Stromal cell of bone marrow (primary cell): ENCODE measurements at regions not wholly inside any gene's neighbourhood (a gene's known extent, or its start where the extent isn't known, plus 50 kb on each side); places are given as distances from the start of the nearest gene placed in this dataset.
"Not testable (repeated sequence)": the region's sequence is repeated elsewhere in the genome, so short reads cannot be mapped to it uniquely, and the experiment has no call there.

ENCODE experiments used
- DNase-seq: peaks from one replicate; pipeline ENCODE4 v3.0.0-alpha.2; 2012; ENCODE audit warnings: low read depth

DNA sequence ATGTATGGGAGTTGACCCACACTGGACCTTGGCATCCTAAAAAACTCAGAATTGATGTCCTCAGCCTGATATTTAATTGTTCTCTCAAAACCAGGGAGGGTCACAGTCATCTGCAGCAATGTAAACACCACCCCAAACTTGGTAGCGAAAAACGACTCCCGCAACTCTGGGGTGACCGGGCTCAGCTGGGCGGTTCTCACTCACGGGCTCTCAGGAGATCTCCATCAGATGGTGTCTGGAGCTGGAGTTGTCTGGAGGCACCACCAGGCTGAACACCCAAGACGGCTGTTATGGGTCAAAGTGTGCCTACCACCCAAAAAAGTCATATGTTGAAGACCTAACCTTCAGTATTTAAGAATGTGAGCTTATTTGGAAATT, 50.9 kb upstream of the NXT1 start:
- no peak for DNase-seq

DNA sequence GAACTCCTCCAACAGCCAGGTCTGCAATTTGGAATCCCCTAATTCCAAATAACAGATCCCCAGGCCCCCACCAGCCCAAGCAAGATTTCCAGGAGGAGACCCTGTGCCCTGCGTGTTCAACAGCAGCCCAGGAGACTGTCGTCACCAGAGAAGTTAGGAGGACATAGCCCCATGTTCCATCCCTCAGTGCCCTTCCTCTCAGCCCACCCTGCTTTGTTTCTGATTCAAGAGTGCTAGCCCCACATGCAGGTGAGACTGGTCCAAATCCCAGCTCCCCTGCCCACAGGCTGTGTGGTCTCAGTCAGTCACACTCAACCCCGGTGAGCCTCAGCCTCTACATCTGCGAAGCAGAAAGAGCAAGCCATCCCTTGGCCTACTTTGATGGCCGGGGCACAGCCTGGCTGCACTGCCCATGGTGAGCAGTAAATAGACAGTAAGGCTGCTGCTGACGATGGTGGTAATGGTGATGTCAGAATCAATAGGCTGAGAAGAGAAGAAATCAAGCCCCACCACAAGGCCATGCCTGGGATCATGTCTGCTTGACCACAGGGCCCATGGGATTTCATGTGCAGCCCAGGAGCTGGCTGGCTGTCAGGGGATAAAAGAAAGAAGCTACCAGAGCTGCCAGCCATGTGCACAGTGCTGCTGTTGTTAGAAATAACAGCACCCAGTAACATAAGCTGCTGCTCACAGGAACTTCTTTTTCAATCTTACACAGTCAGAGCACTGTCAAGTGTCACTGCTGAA, 51.5 kb upstream of the NXT1 start:
- peak; percentile 35 for DNase-seq

- DNase-seq: no peak
Observed at GRCh38 chr20:23298155-23298554, 52.4 kb upstream of the NXT1 start.

DNA sequence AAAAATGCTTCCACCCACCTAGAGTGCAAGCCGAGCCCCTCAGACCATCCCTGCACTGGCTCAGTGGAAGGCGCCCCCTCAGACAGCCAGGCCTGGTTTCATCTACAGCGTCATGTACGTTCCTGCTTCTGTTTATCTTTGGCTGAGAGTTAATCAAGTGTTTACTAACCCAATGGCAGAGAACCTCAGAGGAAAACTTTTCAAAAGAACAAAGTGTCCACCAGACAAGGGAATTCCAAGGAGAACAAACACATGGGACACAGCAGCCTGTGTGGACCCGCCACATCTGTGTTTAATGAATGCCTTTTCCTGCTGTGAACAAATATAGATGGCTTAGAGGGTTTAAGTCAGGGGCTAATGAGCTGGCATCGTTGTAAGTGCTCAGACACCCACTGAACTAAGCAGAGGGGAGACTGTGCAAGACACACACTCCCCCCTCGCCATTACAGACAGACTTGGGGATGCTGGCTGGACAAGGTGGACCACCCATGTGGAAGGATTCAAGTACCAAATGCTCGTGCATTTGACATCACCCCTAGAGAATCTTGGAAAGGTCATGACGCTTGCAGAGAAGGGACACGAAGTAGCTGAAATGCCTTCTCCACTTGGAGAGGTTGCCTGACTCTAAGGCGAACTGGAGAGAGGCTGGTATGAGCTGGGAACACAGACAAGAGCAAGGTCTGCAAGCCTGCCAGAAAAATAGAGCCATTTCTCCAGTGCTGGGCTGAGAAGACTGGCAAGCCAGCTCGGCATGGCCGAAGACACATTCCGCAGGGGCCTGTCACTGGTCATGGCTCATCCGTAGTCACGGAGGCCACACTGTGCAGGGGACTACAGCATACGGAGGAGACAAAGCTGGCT, 53.5 kb upstream of the NXT1 start:
- DNase-seq: no peak

- DNase-seq: no peak
Observed at GRCh38 chr20:23295934-23296333, 54.7 kb upstream of the NXT1 start.

- no peak for DNase-seq
Observed at GRCh38 chr20:23294671-23295070, 55.9 kb upstream of the NXT1 start.

DNA sequence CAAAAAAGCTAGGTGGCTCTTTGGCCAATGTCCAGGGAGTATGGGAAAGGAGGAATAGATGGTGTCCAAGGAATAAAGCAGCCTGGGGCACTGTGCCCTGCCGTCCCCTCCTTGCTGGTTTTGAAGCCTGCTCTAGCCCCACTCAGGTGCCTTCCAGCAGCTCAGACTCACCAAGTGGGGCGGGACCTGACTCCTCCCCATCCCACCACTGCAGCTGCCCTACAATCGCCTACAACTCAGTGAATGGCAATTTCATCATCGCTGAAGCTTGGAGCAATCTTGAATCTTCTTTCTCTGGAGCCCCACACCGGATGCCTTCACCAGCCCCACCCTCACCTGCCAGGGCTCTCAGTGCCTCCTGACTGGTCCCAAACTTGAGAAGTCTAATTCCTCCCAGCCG, 56.4 kb upstream of the NXT1 start:
- DNase-seq: no peak

DNA sequence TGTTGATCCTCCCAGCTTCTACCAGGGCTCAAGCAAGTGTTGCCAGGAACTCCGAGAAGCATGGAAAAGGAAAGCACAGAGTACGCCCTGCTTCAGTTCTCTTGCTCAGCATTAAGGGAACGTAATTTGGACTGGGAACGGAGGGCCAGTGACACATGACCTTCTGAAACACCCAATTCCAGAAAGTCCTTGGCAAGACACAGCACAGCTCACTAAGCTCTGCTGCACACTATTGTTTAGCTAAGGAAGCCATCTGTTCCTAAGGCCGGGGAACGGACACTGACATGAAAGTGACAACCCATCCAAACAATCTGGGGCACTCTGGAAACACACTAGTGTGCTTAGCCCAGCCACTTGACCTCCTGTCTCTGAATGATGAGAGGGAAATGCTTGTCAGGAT, 56.9 kb upstream of the NXT1 start:
- no peak for DNase-seq

- DNase-seq: not testable (repeated sequence)
Observed at GRCh38 chr20:23292311-23292710, 58.3 kb upstream of the NXT1 start.

DNA sequence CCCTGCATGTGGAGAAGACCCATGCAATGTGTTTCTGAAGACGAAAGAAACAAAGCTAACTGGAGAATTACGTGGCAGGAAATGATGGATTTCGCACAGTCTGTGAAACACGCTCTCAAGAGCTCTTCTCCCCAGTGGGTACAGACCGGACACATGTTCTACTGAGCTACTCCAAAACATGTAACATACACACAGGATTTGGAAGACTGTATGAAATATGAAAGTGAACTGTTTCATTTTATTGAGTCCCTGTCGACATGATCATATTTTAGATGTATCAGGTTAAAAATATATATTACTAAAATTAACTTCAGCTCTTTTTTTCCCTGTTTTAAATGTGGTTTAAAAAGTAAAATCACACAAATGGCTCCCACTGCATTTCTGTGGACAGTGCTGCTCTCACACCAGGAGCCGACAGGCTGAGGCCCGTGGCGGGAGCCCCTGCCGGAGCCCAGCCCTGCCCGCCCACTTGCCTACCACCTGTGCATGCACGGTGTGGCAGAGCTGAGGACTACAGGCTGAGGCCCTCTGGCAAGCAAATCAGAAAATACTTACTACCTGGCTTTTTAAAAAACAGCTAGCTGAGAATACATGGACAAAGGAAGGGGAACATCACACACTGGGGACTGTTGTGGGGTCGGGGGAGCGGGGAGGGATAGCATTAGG, 58.9 kb upstream of the NXT1 start:
- DNase-seq: no peak

DNA sequence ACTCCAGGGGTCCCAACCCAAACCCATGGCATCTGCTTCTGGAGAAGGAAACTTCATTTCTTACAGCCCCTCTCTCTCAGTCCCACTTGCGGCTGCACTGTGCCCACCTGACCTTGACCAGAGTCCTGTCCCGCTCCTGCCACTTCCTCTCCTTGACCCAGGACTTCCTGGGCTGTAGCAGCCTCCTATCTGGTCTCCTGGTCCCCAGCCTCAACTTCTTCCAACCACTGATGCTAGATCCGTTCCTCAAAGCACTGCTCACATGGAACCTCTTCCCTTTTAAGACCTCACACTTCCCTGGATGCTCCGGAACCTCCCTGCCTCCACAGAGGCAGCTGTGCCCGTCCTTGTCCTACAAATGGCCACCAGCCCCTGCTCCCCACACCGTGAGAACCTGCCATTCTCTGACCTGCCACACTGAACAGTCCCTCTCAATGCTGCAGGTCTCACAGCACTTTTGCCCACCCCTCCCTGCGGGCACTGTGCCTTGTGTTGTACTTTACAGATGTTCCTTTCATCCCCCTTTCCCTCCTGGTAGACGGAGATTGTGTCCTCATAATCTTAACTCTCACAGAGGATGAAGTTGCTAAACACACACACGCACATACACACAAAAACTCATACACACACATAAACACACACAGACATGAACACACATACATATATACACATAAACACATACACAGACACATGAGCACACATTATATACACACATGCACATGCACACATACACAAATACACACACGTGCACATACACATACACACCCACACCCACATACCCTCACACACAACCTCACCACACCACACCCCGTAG, 59.6 kb upstream of the NXT1 start:
- DNase-seq: no peak

GRCh38 chr20:23289724-23290395, 60.7 kb upstream of the NXT1 start:
- no peak for DNase-seq

GRCh38 chr20:23289249-23289648, 61.3 kb upstream of the NXT1 start:
- DNase-seq: no peak

GRCh38 chr20:23287354-23288190, 63.0 kb upstream of the NXT1 start:
- no peak for DNase-seq

- no peak for DNase-seq
Observed at GRCh38 chr20:23286346-23286745, 64.2 kb upstream of the NXT1 start.

DNA sequence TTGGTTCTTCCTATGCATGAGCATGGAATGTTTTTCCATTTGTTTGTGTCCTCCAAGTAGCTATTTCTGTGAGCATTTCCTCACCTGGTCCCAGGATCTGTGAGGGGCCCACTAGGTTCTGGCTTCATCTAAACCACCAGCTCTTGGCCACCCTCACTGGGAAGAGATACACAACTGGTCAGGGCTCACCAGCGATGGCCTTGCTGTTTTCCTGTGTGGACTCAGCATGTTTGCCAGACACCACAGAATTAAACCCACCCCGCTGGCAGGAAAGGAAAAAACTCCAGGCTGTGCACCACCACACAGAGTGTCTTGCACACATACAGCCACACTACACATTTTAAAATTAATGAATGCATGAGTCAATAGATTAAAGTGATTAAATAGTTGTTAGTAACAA, 65.1 kb upstream of the NXT1 start:
- no peak for DNase-seq

- no peak for DNase-seq
Observed at GRCh38 chr20:23284009-23284408, 66.6 kb upstream of the NXT1 start.

- no peak for DNase-seq
Observed at GRCh38 chr20:23283096-23283850, 67.3 kb upstream of the NXT1 start.

GRCh38 chr20:23282546-23282945, 68.0 kb upstream of the NXT1 start:
- no peak for DNase-seq

GRCh38 chr20:23282111-23282510, 68.5 kb upstream of the NXT1 start:
- DNase-seq: no peak
